HepG2 (cell line): ENCODE measurements at regions not wholly inside any gene's neighbourhood (a gene's known extent, or its start where the extent isn't known, plus 50 kb on each side); places are given as distances from the start of the nearest gene placed in this dataset.
"Not testable (repeated sequence)": the region's sequence is repeated elsewhere in the genome, so short reads cannot be mapped to it uniquely, and the experiment has no call there.

Experiments used
- ATAC-seq: fragments of 200-7000 bp; cut with Tn5 transposase; 3 replicates; pipeline ENCODE4 v1.9.1; 2020; ENCODE audit warnings: mild to moderate bottlenecking, moderate library complexity
- BruUV-seq: library from RNA; stranded (reverse); fragments of 400-500 nt; replicated peaks from 2 replicates; lab custom pipeline; 2021; lab: Mats Ljungman, UMichigan
- CTCF ChIA-PET: fragments of 300-600 bp; formaldehyde crosslinking; extraction: SDS; loops from one replicate; lab custom pipeline; 2021; ENCODE audit warnings: low total read pairs, inconsistent platforms, low intra/inter-chr PET ratio; lab: Yijun Ruan, JAX
- POLR2A ChIA-PET: fragments of 350-600 bp; sonication (Branson Sonifier 250); formaldehyde crosslinking; loops from one replicate; lab custom pipeline; 2020; ENCODE audit warnings: antibody characterized with exemption, inconsistent platforms; lab: Yijun Ruan, JAX
- DNase-seq: peaks from one replicate; pipeline ENCODE4 v3.0.0-alpha.2; 2015; ENCODE audit warnings: low spot score
- FAIRE-seq: peaks from 3 replicates; lab custom pipeline; 2011; peaks lifted over from hg19 to GRCh38; lab: Jason Lieb, UNC
- H2AFZ ChIP-seq: one replicate; pipeline ENCODE4 v1.6.1; 2011; ENCODE audit warnings: low read length, inconsistent platforms
- H3K27ac ChIP-seq: fragments of 300-600 bp; 3 replicates; pipeline ENCODE4 v1.8.0; 2011; ENCODE audit warnings: mixed run types, mild to moderate bottlenecking, mixed read lengths, low read length, inconsistent platforms; ENCODE audit not compliant: insufficient read depth; ENCODE audit errors: extremely low read length
- H3K27me3 ChIP-seq, 2 experiments: fragments of 200-600 bp in 1 of 2; 2 replicates in 1 of 2; 3 replicates in 1 of 2; pipeline versions ENCODE4 v1.6.0 to v1.8.0; 2011; ENCODE audit warnings: low read length in 2 of 2, mild to moderate bottlenecking in 2 of 2, moderate library complexity in 2 of 2, inconsistent platforms in 1 of 2; ENCODE audit not compliant: insufficient read depth in 2 of 2, control insufficient read depth in 1 of 2
- H3K36me3 ChIP-seq, 2 experiments: fragments of 200-600 bp in 1 of 2; replicated peaks in 1 of 2; 2 replicates in 1 of 2; 3 replicates in 1 of 2; pipeline versions ENCODE4 v1.5.1 to v1.8.0; 2011; ENCODE audit warnings: low read length in 2 of 2, inconsistent platforms in 1 of 2; ENCODE audit not compliant: insufficient read depth in 2 of 2, control insufficient read depth in 1 of 2
- H3K4me1 ChIP-seq: 2 replicates; pipeline ENCODE4 v1.5.1; 2012; ENCODE audit warnings: low read length, inconsistent platforms; ENCODE audit not compliant: insufficient read depth
- H3K4me2 ChIP-seq: 2 replicates; pipeline ENCODE4 v1.6.0; 2011; ENCODE audit warnings: low read depth, low read length, inconsistent platforms
- H3K4me3 ChIP-seq, 3 experiments: fragments of 200-600 bp in 1 of 3; sonication (generic), shearing (Covaris generic) in 1 of 3; replicated peaks in 1 of 3; 2 replicates each; pipeline ENCODE4 v1.5.1; 2011 to 2016; ENCODE audit warnings: low read length in 3 of 3, inconsistent platforms in 2 of 3, low read depth in 2 of 3, mild to moderate bottlenecking in 2 of 3, control low read depth in 1 of 3, mixed read lengths in 1 of 3; ENCODE audit not compliant: insufficient read depth in 1 of 3
- H3K79me2 ChIP-seq: one replicate; pipeline ENCODE4 v1.6.1; 2011; ENCODE audit warnings: low read length, inconsistent platforms; ENCODE audit not compliant: insufficient read depth
- H3K9ac ChIP-seq: 2 replicates; pipeline ENCODE4 v1.6.0; 2011; ENCODE audit warnings: mild to moderate bottlenecking, low read depth, low read length, inconsistent platforms; ENCODE audit not compliant: insufficient read depth
- H3K9me3 ChIP-seq: 2 replicates; pipeline ENCODE4 v1.5.1; 2012; ENCODE audit warnings: mild to moderate bottlenecking, low read length
- H4K20me1 ChIP-seq: 2 replicates; pipeline ENCODE4 v1.6.0; 2011; ENCODE audit warnings: inconsistent platforms, mild to moderate bottlenecking, low read length, moderate library complexity; ENCODE audit not compliant: insufficient read depth
- ATF4 ChIP-seq, 2 experiments: fragments of 450-650 bp in 1 of 2; sonication (generic) in 1 of 2; formaldehyde crosslinking; IDR thresholded peaks; 2 replicates each; pipeline versions ENCODE4 v1.5.0 to v1.8.0; 2020 to 2022; ENCODE audit warnings: mild to moderate bottlenecking in 1 of 2, missing genetic modification reagents in 1 of 2
- ELF3 ChIP-seq: IDR thresholded peaks from 2 replicates; pipeline ENCODE4 v1.6.1; 2016; ENCODE audit warnings: missing genetic modification reagents, missing compliant biosample characterization
- ISL2 ChIP-seq: sonication (generic); formaldehyde crosslinking; IDR thresholded peaks from 2 replicates; pipeline ENCODE4 v1.5.0; 2020; ENCODE audit warnings: missing genetic modification reagents
- PPARG ChIP-seq: conservative IDR thresholded peaks from 2 replicates; pipeline ENCODE4 v1.6.1; 2016; ENCODE audit warnings: missing biosample characterization, missing genetic modification reagents
- STAG1 ChIP-seq: sonication (generic); formaldehyde crosslinking; IDR thresholded peaks from 2 replicates; pipeline ENCODE4 v1.4.0; 2020; ENCODE audit warnings: missing genetic modification reagents
- ZBTB14 ChIP-seq: sonication (generic); formaldehyde crosslinking; IDR thresholded peaks from 2 replicates; pipeline ENCODE4 v1.4.0; 2020; ENCODE audit warnings: missing genetic modification reagents
- ZBTB20 ChIP-seq: sonication (generic); formaldehyde crosslinking; IDR thresholded peaks from 2 replicates; pipeline ENCODE4 v1.8.1; 2023; ENCODE audit warnings: missing genetic modification reagents, low read depth, mild to moderate bottlenecking, borderline replicate concordance
- ZFP91 ChIP-seq: sonication (generic); formaldehyde crosslinking; IDR thresholded peaks from 2 replicates; pipeline ENCODE4 v1.9.0; 2022; ENCODE audit warnings: missing genetic modification reagents, mild to moderate bottlenecking, borderline replicate concordance
- WGBS: methylation state at CpG from one replicate; pipeline ENCODE4 v1.1.6; 2017; ENCODE audit warnings: low lambda C conversion rate; 5-methylcytosine and 5-hydroxymethylcytosine counted together
- in situ Hi-C: cut with HindIII; loops from 2 replicates; pipeline ENCODE4 v1.10.0; 2017; ENCODE audit warnings: low pct_unique_long_range_greater_than_20kb; ENCODE audit not compliant: extremely low pct_ligation_motif_present
- intact Hi-C: fragments of 100-400 bp; cut with micrococcal nuclease; formaldehyde crosslinking; loops from one replicate; pipeline ENCODE4 v1.10.0; 2022; ENCODE audit not compliant: unreplicated experiment

GRCh38 chr1:82139751-82140468, 339.2 kb downstream of the ADGRL2 start:
- in situ Hi-C loops = no loop called here
- Histone ChIP-seq H3K4me2 (no peak overlapping the region), H3K9ac (no peak overlapping the region), H4K20me1 (no peaks in the 10 kb centered on the region), H3K79me2 (no peaks in the 10 kb centered on the region), H2AFZ (no peak overlapping the region), H3K4me3 (no peak overlapping the region), H3K27me3 (no peaks in the 10 kb centered on the region), H3K27ac (no peak overlapping the region), H3K9me3 (peaks cover 60% of the 10 kb centered on the region), H3K36me3 (no peaks in the 10 kb centered on the region), H3K4me1 (no peaks in the 10 kb centered on the region)
- no peak for DNase-seq
- ChIA-PET CTCF (no interaction called here), POLR2A (no interaction called here)
- BruUV-seq = no TSS peak
- ATAC-seq = no peak
- whole genome bisulfite sequencing = 24% methylated on average over 8 of the region's 8 CpGs
- no peak for FAIRE-seq
- TF ChIP-seq ATF4 (CRISPR knock-in tag; IDR thresholded peaks at IDR 0.05) = no peak
- TF ChIP-seq ZBTB14 (CRISPR knock-in tag) = no peak
- no peak for TF ChIP-seq ELF3 (CRISPR knock-in tag)
- TF ChIP-seq STAG1 (CRISPR knock-in tag) = no peak
- TF ChIP-seq ISL2 (CRISPR knock-in tag) = no peak
- TF ChIP-seq ZBTB20 (CRISPR knock-in tag) = no peak
- TF ChIP-seq PPARG = no peak
- no peak for TF ChIP-seq ZFP91
- intact Hi-C loops = no loop called here

GRCh38 chr1:82136351-82136750, 335.6 kb downstream of the ADGRL2 start:
- not testable (repeated sequence) for ATAC-seq, H3K27ac ChIP-seq, FAIRE-seq

More at GRCh38 chr1:82136351-82136750, 335.6 kb downstream of the ADGRL2 start:
- H3K36me3 ChIP-seq, POLR2A ChIA-PET, H2AFZ ChIP-seq, H3K4me3 ChIP-seq, H4K20me1 ChIP-seq, BruUV-seq, H3K4me1 ChIP-seq, intact Hi-C loops, H3K4me2 ChIP-seq, H3K27me3 ChIP-seq, in situ Hi-C loops, CTCF ChIA-PET, H3K79me2 ChIP-seq, DNase-seq, H3K9ac ChIP-seq: not testable (repeated sequence)
- 75% methylated on average over 17 of the region's 20 CpGs for WGBS
- peaks cover 27% of the 10 kb centered on the region for H3K9me3 ChIP-seq
